CD14-positive monocyte (primary cell): ENCODE measurements at regions not wholly inside any gene's neighbourhood (a gene's known extent, or its start where the extent isn't known, plus 50 kb on each side); places are given as distances from the start of the nearest gene placed in this dataset.

Experiments
- DNase-seq, 3 donors: peaks; one replicate each; pipeline ENCODE4 v3.0.0-alpha.2; 2011 to 2022
- H2AFZ ChIP-seq: 2 replicates; pipeline ENCODE4 v1.6.0; 2012; ENCODE audit warnings: mild to moderate bottlenecking, low read depth, low read length, inconsistent platforms; ENCODE audit not compliant: insufficient read depth, poor library complexity, severe bottlenecking
- H3K27ac ChIP-seq, 2 donors: 1 replicate in 1 of 2; 2 replicates in 1 of 2; pipeline ENCODE4 v1.5.1; 2012 to 2013; ENCODE audit warnings: low read length in 2 of 2, control low read depth in 1 of 2, inconsistent platforms in 1 of 2, low read depth in 1 of 2, mild to moderate bottlenecking in 1 of 2
- H3K27me3 ChIP-seq, 2 donors: one replicate each; pipeline versions ENCODE4 v1.6.0 to v1.6.1; 2011 to 2013; ENCODE audit warnings: low read length in 2 of 2; ENCODE audit not compliant: control insufficient read depth in 2 of 2, insufficient read depth in 2 of 2
- H3K36me3 ChIP-seq, 2 donors: replicated peaks in 1 of 2; 1 replicate in 1 of 2; 2 replicates in 1 of 2; pipeline versions ENCODE4 v1.5.1 to v1.6.1; 2012 to 2013; ENCODE audit warnings: low read length in 2 of 2, control low read depth in 1 of 2, inconsistent platforms in 1 of 2, mild to moderate bottlenecking in 1 of 2; ENCODE audit not compliant: insufficient read depth in 2 of 2, control insufficient read depth in 1 of 2
- H3K4me1 ChIP-seq, 2 donors: 1 replicate in 1 of 2; 2 replicates in 1 of 2; pipeline versions ENCODE4 v1.5.1 to v1.6.1; 2012 to 2013; ENCODE audit warnings: low read length in 2 of 2, control low read depth in 1 of 2, inconsistent platforms in 1 of 2, mild to moderate bottlenecking in 1 of 2, moderate library complexity in 1 of 2; ENCODE audit not compliant: insufficient read depth in 2 of 2, control insufficient read depth in 1 of 2
- H3K4me2 ChIP-seq: replicated peaks from 2 replicates; pipeline ENCODE3; 2012; ENCODE audit warnings: low read length, moderate library complexity, mild to moderate bottlenecking; ENCODE audit not compliant: poor library complexity, severe bottlenecking; ENCODE audit errors: extremely low read depth
- H3K4me3 ChIP-seq, 3 experiments: fragments of 200-600 bp in 1 of 3; sonication (generic) in 1 of 3; replicated peaks in 1 of 3; 1 replicate in 2 of 3; 2 replicates in 1 of 3; pipeline ENCODE4 v1.5.1; 2011 to 2013; ENCODE audit warnings: low read length in 3 of 3, mild to moderate bottlenecking in 3 of 3, control low read depth in 2 of 3, low read depth in 2 of 3, inconsistent platforms in 1 of 3, moderate library complexity in 1 of 3
- H3K79me2 ChIP-seq: 2 replicates; pipeline ENCODE4 v1.6.0; 2012; ENCODE audit warnings: mild to moderate bottlenecking, control low read depth, inconsistent platforms, low read length, moderate library complexity; ENCODE audit not compliant: insufficient read depth
- H3K9ac ChIP-seq: 2 replicates; pipeline ENCODE4 v1.6.0; 2017; ENCODE audit warnings: low read length, mild to moderate bottlenecking; ENCODE audit not compliant: insufficient read depth, poor library complexity, severe bottlenecking
- H3K9me3 ChIP-seq, 2 donors: replicated peaks in 1 of 2; 1 replicate in 1 of 2; 2 replicates in 1 of 2; pipeline versions ENCODE4 v1.5.1 to v1.6.1; 2012 to 2013; ENCODE audit warnings: low read length in 2 of 2, control low read depth in 1 of 2; ENCODE audit not compliant: control insufficient read depth in 1 of 2, insufficient read depth in 1 of 2
- H4K20me1 ChIP-seq: 2 replicates; pipeline ENCODE4 v1.6.0; 2012; ENCODE audit warnings: mild to moderate bottlenecking, low read length, control low read depth, moderate library complexity; ENCODE audit not compliant: insufficient read depth
- H3K27ac Mint-ChIP-seq, 7 donors: one replicate each; pipeline ENCODE4 v1.8.0; 2020; ENCODE audit warnings: mild to moderate bottlenecking in 7 of 7, mixed read lengths in 7 of 7, moderate library complexity in 6 of 7, inconsistent platforms in 2 of 7
- H3K27me3 Mint-ChIP-seq, 3 donors: one replicate each; pipeline ENCODE4 v1.8.0; 2021 to 2022; ENCODE audit warnings: low read depth in 3 of 3, mild to moderate bottlenecking in 3 of 3, mixed read lengths in 3 of 3, moderate library complexity in 3 of 3, inconsistent platforms in 1 of 3
- H3K36me3 Mint-ChIP-seq, 2 donors: one replicate each; pipeline ENCODE4 v1.8.0; 2020; ENCODE audit warnings: mixed read lengths in 2 of 2, inconsistent platforms in 1 of 2, mild to moderate bottlenecking in 1 of 2
- H3K4me1 Mint-ChIP-seq: one replicate; pipeline ENCODE4 v1.8.0; 2020; ENCODE audit warnings: mild to moderate bottlenecking, mixed read lengths
- H3K4me3 Mint-ChIP-seq, 2 donors: one replicate each; pipeline ENCODE4 v1.8.0; 2020; ENCODE audit warnings: mild to moderate bottlenecking in 2 of 2, mixed read lengths in 2 of 2, moderate library complexity in 1 of 2
- H3K9me3 Mint-ChIP-seq, 7 donors: one replicate each; pipeline ENCODE4 v1.8.0; 2020 to 2022; ENCODE audit warnings: mixed read lengths in 7 of 7, mild to moderate bottlenecking in 6 of 7, moderate library complexity in 6 of 7, inconsistent platforms in 2 of 7
- WGBS: methylation state at CpG from one replicate; pipeline ENCODE4 v1.1.5; 2013; ENCODE audit warnings: missing lambda C conversion rate; ENCODE audit not compliant: insufficient coverage; 5-methylcytosine and 5-hydroxymethylcytosine counted together
- intact Hi-C, 2 donors: fragments of 100-400 bp; cut with micrococcal nuclease; formaldehyde crosslinking; loops; one replicate each; pipeline versions ENCODE4 v1.15.0 to v1.15.1; 2023
- TF ChIP-seq, protein P1 (sequence below): fragments of 200-600 bp; IDR thresholded peaks from one replicate; pipeline ENCODE4 v1.8.0; 2022; ENCODE audit warnings: antibody characterized with exemption, mild to moderate bottlenecking

DNA sequence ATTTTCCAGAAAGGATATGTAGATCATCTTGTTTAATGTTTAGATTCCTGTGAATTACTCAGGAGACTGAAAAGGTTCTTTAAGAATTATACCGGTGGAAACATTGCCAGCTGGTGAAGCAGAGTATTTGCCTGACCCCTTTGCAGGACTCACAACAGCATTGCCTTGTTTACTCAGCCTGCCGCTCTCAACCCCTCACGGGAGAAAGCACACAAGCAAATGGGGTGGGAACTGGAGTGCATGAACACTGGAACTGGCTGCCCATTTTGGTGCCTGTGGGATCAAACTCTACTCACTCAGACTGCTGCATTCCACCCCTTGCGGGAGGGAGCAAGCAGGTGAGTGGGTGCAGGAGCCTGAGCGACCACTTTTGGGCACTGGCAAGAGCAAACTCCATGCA lies 804.7 kb upstream of the SLITRK1 start:
- no peaks in the 10 kb centered on the region for H3K36me3 Mint-ChIP-seq

DNA sequence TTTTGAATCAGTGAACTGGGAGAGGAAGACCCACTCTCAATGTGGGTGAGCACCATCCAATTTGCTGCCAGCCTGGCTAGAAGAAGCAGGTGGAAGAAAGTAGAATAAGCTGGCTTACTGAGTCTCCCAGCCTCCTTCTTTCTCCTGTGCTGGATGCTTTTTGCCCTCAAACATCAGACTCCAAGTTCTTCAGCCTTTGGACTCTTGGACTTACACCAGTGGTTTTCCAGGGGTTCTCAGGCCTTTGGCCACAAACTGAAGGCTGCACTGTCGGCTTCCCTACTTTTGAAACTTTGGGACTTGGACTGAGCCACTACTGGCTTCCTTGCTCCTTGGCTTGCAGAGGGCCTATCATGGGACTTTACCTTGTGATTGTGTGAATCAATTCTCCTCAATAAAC lies 804.2 kb upstream of the SLITRK1 start:
- Histone ChIP-seq H2AFZ (no peak overlapping the region), H4K20me1 (no peaks in the 10 kb centered on the region), H3K4me3 (no peak overlapping the region), H3K27ac (no peak overlapping the region), H3K36me3 (no peaks in the 10 kb centered on the region), H3K27me3 (no peaks in the 10 kb centered on the region), H3K9me3 (peaks cover 5 to 20% of the 10 kb centered on the region in 2 donors), H3K79me2 (no peaks in the 10 kb centered on the region), H3K4me2 (no peak overlapping the region), H3K4me1 (no peaks in the 10 kb centered on the region), H3K9ac (no peak overlapping the region)
- TF ChIP-seq, protein P1, sequence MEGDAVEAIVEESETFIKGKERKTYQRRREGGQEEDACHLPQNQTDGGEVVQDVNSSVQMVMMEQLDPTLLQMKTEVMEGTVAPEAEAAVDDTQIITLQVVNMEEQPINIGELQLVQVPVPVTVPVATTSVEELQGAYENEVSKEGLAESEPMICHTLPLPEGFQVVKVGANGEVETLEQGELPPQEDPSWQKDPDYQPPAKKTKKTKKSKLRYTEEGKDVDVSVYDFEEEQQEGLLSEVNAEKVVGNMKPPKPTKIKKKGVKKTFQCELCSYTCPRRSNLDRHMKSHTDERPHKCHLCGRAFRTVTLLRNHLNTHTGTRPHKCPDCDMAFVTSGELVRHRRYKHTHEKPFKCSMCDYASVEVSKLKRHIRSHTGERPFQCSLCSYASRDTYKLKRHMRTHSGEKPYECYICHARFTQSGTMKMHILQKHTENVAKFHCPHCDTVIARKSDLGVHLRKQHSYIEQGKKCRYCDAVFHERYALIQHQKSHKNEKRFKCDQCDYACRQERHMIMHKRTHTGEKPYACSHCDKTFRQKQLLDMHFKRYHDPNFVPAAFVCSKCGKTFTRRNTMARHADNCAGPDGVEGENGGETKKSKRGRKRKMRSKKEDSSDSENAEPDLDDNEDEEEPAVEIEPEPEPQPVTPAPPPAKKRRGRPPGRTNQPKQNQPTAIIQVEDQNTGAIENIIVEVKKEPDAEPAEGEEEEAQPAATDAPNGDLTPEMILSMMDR, result no peak
- H3K9me3 Mint-ChIP-seq, result peaks cover 0 to 17% (median 5%) of the 10 kb centered on the region in 7 donors
- no peak for DNase-seq
- intact Hi-C loops, result no loop called here
- no peaks in the 10 kb centered on the region for H3K4me1 Mint-ChIP-seq
- no peak overlapping the region for H3K4me3 Mint-ChIP-seq
- H3K27ac Mint-ChIP-seq, result no peak overlapping the region
- no peaks in the 10 kb centered on the region for H3K36me3 Mint-ChIP-seq
- no peaks in the 10 kb centered on the region for H3K27me3 Mint-ChIP-seq
- WGBS, result 100% methylated on average over 1 of the region's 1 CpG

More for the DNA sequence above, 804.7 kb upstream of the SLITRK1 start:
- peaks cover 0 to 17% (median 5%) of the 10 kb centered on the region in 7 donors for H3K9me3 Mint-ChIP-seq
- no peaks in the 10 kb centered on the region for H3K36me3 ChIP-seq
- peaks cover 5 to 20% of the 10 kb centered on the region in 2 donors for H3K9me3 ChIP-seq
- no peaks in the 10 kb centered on the region for H3K27me3 Mint-ChIP-seq
- H4K20me1 ChIP-seq, result no peaks in the 10 kb centered on the region
- H3K27ac Mint-ChIP-seq, result no peak overlapping the region
- no peak overlapping the region for H3K4me3 ChIP-seq
- no peak overlapping the region for H3K4me3 Mint-ChIP-seq
- H3K4me1 Mint-ChIP-seq, result no peaks in the 10 kb centered on the region
- no peaks in the 10 kb centered on the region for H3K4me1 ChIP-seq
- no peaks in the 10 kb centered on the region for H3K79me2 ChIP-seq
- no peak overlapping the region for H3K4me2 ChIP-seq
- no peaks in the 10 kb centered on the region for H3K27me3 ChIP-seq
- TF ChIP-seq, protein P1, result no peak
- no peak overlapping the region for H3K9ac ChIP-seq
- 89% methylated on average over 1 of the region's 5 CpGs for WGBS
- H2AFZ ChIP-seq, result no peak overlapping the region
- intact Hi-C loops, result no loop called here
- no peak for DNase-seq
- no peak overlapping the region for H3K27ac ChIP-seq
